Type B pancreatic cell (in vitro differentiated cells): ENCODE measurements at regions not wholly inside any gene's neighbourhood (a gene's known extent, or its start where the extent isn't known, plus 50 kb on each side); places are given as distances from the start of the nearest gene placed in this dataset.

Source experiments
- DNase-seq: peaks from one replicate; pipeline ENCODE4 v3.0.0; 2021; ENCODE audit warnings: mixed read lengths; ENCODE audit not compliant: unreplicated experiment; ENCODE audit errors: extremely low spot score
- H3K27ac Mint-ChIP-seq: 2 replicates; pipeline ENCODE4 v1.8.0; 2021; ENCODE audit warnings: mild to moderate bottlenecking, mixed read lengths
- H3K27me3 Mint-ChIP-seq: 2 replicates; pipeline ENCODE4 v1.8.0; 2021; ENCODE audit warnings: mixed read lengths
- H3K36me3 Mint-ChIP-seq: 2 replicates; pipeline ENCODE4 v1.8.0; 2021; ENCODE audit warnings: mixed read lengths
- H3K4me1 Mint-ChIP-seq: one replicate; pipeline ENCODE4 v1.8.0; 2021; ENCODE audit warnings: mixed read lengths; ENCODE audit not compliant: unreplicated experiment
- H3K4me3 Mint-ChIP-seq: 2 replicates; pipeline ENCODE4 v1.8.0; 2021; ENCODE audit warnings: mild to moderate bottlenecking, mixed read lengths
- H3K9me3 Mint-ChIP-seq: 2 replicates; pipeline ENCODE4 v1.8.0; 2021; ENCODE audit warnings: mixed read lengths
- TF ChIP-seq, protein P1 (sequence below): fragments of 200-600 bp; sonication (generic); conservative IDR thresholded peaks from 2 replicates; pipeline ENCODE4 v1.5.0; 2021; ENCODE audit warnings: antibody characterized with exemption, mild to moderate bottlenecking

DNA sequence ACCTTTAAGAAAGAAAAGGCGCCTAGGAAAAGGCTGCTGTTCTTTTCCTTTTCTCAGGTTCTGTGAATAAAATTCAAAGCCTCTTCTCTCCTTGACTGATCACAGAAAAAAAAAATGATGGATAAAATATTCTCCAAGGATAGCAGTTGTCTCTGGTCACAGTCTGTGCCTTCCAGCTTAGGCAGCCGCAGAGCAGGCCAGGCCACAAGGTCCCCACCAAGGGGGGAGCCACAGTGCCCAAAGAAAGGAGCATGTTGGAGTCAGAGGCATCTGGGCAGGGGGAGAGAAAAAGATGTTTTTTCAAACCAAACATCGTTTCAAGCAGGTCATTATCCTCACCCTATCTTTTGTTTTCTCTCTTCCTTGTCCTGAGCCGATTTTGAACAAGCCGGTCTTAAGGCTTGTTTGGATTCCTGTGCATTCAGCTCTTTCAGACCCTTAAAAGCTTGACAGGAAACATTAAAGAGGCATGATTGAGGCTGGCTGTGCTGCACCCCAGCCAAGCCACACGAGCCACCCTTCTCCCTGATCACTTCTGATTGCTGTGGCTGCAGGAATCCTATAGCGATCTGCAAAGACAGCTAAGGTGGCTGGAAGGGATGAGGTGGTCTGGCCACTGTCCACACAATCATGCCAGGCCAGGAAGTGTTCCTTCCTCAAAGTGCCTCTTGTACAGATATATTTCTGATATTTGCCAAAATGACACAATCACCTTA, 284.6 kb upstream of the TLE4 start:
- Mint-ChIP-seq H3K27ac (no peak overlapping the region), H3K4me3 (no peak overlapping the region), H3K9me3 (no peaks in the 10 kb centered on the region), H3K4me1 (peaks cover 13% of the 10 kb centered on the region), H3K36me3 (no peaks in the 10 kb centered on the region), H3K27me3 (peaks cover 21% of the 10 kb centered on the region)
- DNase-seq = no peak
- TF ChIP-seq, protein P1, sequence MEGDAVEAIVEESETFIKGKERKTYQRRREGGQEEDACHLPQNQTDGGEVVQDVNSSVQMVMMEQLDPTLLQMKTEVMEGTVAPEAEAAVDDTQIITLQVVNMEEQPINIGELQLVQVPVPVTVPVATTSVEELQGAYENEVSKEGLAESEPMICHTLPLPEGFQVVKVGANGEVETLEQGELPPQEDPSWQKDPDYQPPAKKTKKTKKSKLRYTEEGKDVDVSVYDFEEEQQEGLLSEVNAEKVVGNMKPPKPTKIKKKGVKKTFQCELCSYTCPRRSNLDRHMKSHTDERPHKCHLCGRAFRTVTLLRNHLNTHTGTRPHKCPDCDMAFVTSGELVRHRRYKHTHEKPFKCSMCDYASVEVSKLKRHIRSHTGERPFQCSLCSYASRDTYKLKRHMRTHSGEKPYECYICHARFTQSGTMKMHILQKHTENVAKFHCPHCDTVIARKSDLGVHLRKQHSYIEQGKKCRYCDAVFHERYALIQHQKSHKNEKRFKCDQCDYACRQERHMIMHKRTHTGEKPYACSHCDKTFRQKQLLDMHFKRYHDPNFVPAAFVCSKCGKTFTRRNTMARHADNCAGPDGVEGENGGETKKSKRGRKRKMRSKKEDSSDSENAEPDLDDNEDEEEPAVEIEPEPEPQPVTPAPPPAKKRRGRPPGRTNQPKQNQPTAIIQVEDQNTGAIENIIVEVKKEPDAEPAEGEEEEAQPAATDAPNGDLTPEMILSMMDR = no peak

DNA sequence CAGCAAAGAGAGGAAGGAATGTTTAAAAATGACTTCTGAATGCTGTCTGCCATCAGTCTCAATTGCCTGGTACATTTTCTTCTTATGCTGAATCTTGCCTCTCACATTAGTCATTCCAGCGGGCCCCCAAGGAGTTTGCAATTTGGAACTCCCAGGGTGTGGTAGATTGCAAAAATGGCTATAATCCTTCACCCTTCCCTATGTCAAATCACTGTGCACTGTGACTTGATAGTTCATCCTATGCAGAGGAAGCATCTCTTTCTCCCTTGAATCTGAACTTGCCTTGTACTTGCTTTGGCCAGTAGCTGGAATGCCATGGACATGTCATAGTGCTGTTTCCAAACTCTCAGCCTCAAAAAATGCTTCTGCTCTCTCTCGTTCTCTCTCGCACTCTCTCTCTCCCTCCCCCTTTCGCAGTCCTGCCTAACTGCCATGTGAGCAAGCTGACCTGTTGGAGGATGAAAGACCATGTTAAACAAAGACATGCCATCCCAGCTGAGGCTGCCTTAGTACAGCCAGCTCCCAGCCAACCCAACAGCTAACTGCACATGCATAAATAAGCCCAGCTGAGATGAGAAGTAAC, 284.0 kb upstream of the TLE4 start:
- H3K27ac Mint-ChIP-seq = no peak overlapping the region

DNA sequence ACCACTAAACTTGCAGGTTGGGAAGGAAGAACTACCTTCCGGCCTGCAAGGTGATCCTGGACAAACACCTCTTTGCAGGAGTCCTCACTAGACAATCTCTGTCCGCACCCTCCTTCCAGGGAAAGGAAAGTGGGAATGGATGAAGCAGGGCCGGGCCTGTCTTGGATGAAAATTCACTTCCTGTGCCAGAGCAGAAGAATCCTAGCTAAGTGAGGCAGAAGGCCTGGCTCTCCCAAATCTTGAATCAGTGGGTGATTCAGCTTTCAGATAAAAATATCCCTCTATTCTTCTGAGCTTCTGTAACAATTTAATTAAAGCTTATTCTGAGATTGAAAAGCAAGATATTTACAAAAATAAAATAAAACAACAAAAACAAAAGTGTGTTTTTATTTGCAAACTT, 281.9 kb upstream of the TLE4 start:
- Mint-ChIP-seq H3K4me3 (no peak overlapping the region), H3K9me3 (no peaks in the 10 kb centered on the region), H3K27ac (no peak overlapping the region), H3K27me3 (peaks cover 27% of the 10 kb centered on the region), H3K4me1 (peaks cover 13% of the 10 kb centered on the region), H3K36me3 (no peaks in the 10 kb centered on the region)
- TF ChIP-seq, protein P1 = no peak
- no peak for DNase-seq

More for the DNA sequence above, 284.0 kb upstream of the TLE4 start:
- Mint-ChIP-seq H3K9me3 (no peaks in the 10 kb centered on the region), H3K27me3 (peaks cover 27% of the 10 kb centered on the region), H3K4me1 (peaks cover 13% of the 10 kb centered on the region), H3K4me3 (no peak overlapping the region), H3K36me3 (no peaks in the 10 kb centered on the region)
- DNase-seq = no peak
- TF ChIP-seq, protein P1 = no peak

DNA sequence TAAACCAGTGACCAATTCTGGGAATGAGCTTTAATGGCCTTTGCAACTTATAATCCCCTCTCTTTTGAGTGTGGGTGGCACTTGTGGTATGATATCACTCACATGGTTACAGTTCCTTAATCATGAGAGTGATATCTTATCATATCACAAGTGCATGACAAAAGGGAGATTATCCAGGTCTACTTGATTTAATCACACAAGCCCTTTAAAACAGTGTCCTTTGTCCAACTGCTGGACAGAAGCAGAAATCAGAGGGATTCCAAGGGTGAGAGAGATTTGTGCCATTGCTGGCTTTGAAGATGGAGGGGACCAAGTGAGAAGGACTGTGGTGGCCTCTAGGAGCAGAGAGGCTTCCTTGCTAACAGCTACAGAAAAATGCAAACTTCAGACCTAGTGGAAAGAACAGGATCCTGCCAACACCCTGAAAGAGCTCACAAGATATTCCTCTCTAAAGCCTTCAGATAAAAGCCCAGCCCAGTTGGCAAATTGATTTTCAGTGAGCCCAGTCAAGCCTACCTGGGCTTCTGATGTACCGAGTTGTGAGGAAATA, 279.0 kb upstream of the TLE4 start:
- no peaks in the 10 kb centered on the region for H3K9me3 Mint-ChIP-seq
- H3K27ac Mint-ChIP-seq = no peak overlapping the region
- no peaks in the 10 kb centered on the region for H3K36me3 Mint-ChIP-seq
- no peak overlapping the region for H3K4me3 Mint-ChIP-seq
- TF ChIP-seq, protein P1 = no peak
- peaks cover 14% of the 10 kb centered on the region for H3K27me3 Mint-ChIP-seq
- DNase-seq = no peak
- H3K4me1 Mint-ChIP-seq = peaks cover 4% of the 10 kb centered on the region

DNA sequence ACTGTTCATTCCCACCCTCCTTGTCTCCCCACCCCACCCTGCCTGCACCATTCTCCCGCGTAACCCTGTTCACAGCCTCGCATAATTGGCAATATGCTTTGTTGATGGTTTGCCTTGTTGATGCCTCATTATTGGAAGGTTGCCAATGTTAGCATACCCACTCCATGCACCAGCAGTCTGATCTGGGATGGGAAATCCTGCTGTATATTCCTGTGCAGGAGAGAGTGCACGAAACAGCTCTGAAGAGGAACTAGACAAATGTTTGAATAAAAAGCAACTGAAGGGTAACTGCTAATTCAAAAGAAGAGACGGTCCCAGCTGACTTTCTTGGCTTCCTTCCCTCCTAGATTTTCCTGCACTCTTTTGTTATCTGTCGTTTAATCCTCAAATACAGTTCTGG, 271.7 kb upstream of the TLE4 start:
- Mint-ChIP-seq H3K27me3 (peaks cover 31% of the 10 kb centered on the region), H3K27ac (no peak overlapping the region), H3K4me3 (no peak overlapping the region), H3K4me1 (peaks cover 30% of the 10 kb centered on the region), H3K9me3 (no peaks in the 10 kb centered on the region), H3K36me3 (no peaks in the 10 kb centered on the region)
- TF ChIP-seq, protein P1 = no peak
- no peak for DNase-seq
